Keratinocyte (primary cell): ENCODE measurements at regions not wholly inside any gene's neighbourhood (a gene's known extent, or its start where the extent isn't known, plus 50 kb on each side); places are given as distances from the start of the nearest gene placed in this dataset.

ENCODE experiments used
- DNase-seq: peaks from one replicate; pipeline ENCODE4 v3.0.0-alpha.2; 2011; ENCODE audit warnings: low read depth, missing footprints, low spot score
- FAIRE-seq: peaks from 2 replicates; lab custom pipeline; 2011; peaks lifted over from hg19 to GRCh38; lab: Jason Lieb, UNC
- H2AFZ ChIP-seq: 2 replicates; pipeline ENCODE4 v1.6.0; 2012; ENCODE audit warnings: low read length, control low read depth, inconsistent platforms; ENCODE audit not compliant: control insufficient read depth
- H3K27ac ChIP-seq: 2 replicates; pipeline ENCODE4 v1.5.1; 2011; ENCODE audit warnings: low read length; ENCODE audit not compliant: control insufficient read depth, insufficient read depth
- H3K27me3 ChIP-seq: 3 replicates; pipeline ENCODE4 v1.6.0; 2011; ENCODE audit warnings: low read length; ENCODE audit not compliant: control insufficient read depth, insufficient read depth; ENCODE audit errors: extremely low read depth
- H3K36me3 ChIP-seq, 2 experiments: 2 replicates in 1 of 2; 3 replicates in 1 of 2; pipeline ENCODE4 v1.5.1; 2011; ENCODE audit warnings: low read length in 2 of 2, mild to moderate bottlenecking in 1 of 2; ENCODE audit not compliant: control insufficient read depth in 2 of 2, insufficient read depth in 2 of 2; ENCODE audit errors: extremely low read depth in 1 of 2
- H3K4me1 ChIP-seq: 3 replicates; pipeline ENCODE4 v1.5.1; 2011; ENCODE audit warnings: low read length; ENCODE audit not compliant: control insufficient read depth, insufficient read depth; ENCODE audit errors: extremely low read depth
- H3K4me2 ChIP-seq: 3 replicates; pipeline ENCODE4 v1.6.0; 2011; ENCODE audit warnings: low read depth, low read length; ENCODE audit not compliant: control insufficient read depth, insufficient read depth; ENCODE audit errors: extremely low read depth
- H3K4me3 ChIP-seq, 3 experiments: fragments of 200-600 bp in 1 of 3; sonication (generic) in 1 of 3; 2 replicates in 2 of 3; 3 replicates in 1 of 3; pipeline ENCODE4 v1.5.1; 2011 to 2016; ENCODE audit warnings: low read length in 3 of 3, mild to moderate bottlenecking in 3 of 3, control low read depth in 2 of 3, inconsistent platforms in 1 of 3, low read depth in 1 of 3, mixed read lengths in 1 of 3, mixed run types in 1 of 3, moderate library complexity in 1 of 3; ENCODE audit not compliant: control insufficient read depth in 2 of 3, insufficient read depth in 2 of 3; ENCODE audit errors: extremely low read depth in 1 of 3
- H3K79me2 ChIP-seq: 2 replicates; pipeline ENCODE4 v1.6.0; 2012; ENCODE audit warnings: low read length; ENCODE audit not compliant: control insufficient read depth, insufficient read depth
- H3K9ac ChIP-seq: 3 replicates; pipeline ENCODE4 v1.6.0; 2011; ENCODE audit warnings: low read length; ENCODE audit not compliant: control insufficient read depth, insufficient read depth; ENCODE audit errors: extremely low read depth
- H3K9me1 ChIP-seq: 3 replicates; pipeline ENCODE4 v1.6.0; 2011; ENCODE audit warnings: low read length; ENCODE audit not compliant: control insufficient read depth, insufficient read depth; ENCODE audit errors: extremely low read depth
- H3K9me3 ChIP-seq: 2 replicates; pipeline ENCODE4 v1.5.1; 2012; ENCODE audit warnings: low read depth, low read length; ENCODE audit not compliant: control insufficient read depth
- H4K20me1 ChIP-seq: 3 replicates; pipeline ENCODE4 v1.6.0; 2011; ENCODE audit warnings: low read length; ENCODE audit not compliant: control insufficient read depth, insufficient read depth; ENCODE audit errors: extremely low read depth
- EZH2 ChIP-seq: IDR thresholded peaks from one replicate; pipeline ENCODE4 v1.6.1; 2012; ENCODE audit warnings: inconsistent platforms, mild to moderate bottlenecking, low read length, moderate library complexity
- dilution Hi-C: fragments of 300-500 bp; cut with MboI; formaldehyde crosslinking; loops from one replicate; pipeline ENCODE4 v1.7.0; 2020; ENCODE audit warnings: low sequenced_read_pairs; ENCODE audit not compliant: extremely low pct_ligation_motif_present
- TF ChIP-seq, protein P1 (sequence below), 3 experiments: IDR thresholded peaks in 1 of 3; conservative IDR thresholded peaks in 1 of 3; optimal IDR thresholded peaks in 1 of 3; 2 replicates in 2 of 3; 3 replicates in 1 of 3; pipeline versions ENCODE3 to v1.5.1; 2011; ENCODE audit warnings: low read length in 3 of 3, mild to moderate bottlenecking in 3 of 3, moderate library complexity in 2 of 3, control low read depth in 1 of 3, inconsistent platforms in 1 of 3; ENCODE audit not compliant: insufficient read depth in 2 of 3; ENCODE audit errors: extremely low read depth in 1 of 3

GRCh38 chr21:35288238-35288637 is 239.1 kb upstream of the RUNX1 start:
- Histone ChIP-seq H3K9ac (no peak overlapping the region), H3K27me3 (no peaks in the 10 kb centered on the region), H3K79me2 (no peaks in the 10 kb centered on the region), H3K4me3 (no peak overlapping the region), H3K9me1 (no peaks in the 10 kb centered on the region), H3K4me2 (no peak overlapping the region), H3K36me3 (no peaks in the 10 kb centered on the region), H4K20me1 (no peaks in the 10 kb centered on the region), H3K9me3 (no peaks in the 10 kb centered on the region), H3K27ac (no peak overlapping the region), H2AFZ (no peak overlapping the region), H3K4me1 (peaks cover 2% of the 10 kb centered on the region)
- DNase-seq (no peak), FAIRE-seq (no peak)
- TF ChIP-seq, protein P1, sequence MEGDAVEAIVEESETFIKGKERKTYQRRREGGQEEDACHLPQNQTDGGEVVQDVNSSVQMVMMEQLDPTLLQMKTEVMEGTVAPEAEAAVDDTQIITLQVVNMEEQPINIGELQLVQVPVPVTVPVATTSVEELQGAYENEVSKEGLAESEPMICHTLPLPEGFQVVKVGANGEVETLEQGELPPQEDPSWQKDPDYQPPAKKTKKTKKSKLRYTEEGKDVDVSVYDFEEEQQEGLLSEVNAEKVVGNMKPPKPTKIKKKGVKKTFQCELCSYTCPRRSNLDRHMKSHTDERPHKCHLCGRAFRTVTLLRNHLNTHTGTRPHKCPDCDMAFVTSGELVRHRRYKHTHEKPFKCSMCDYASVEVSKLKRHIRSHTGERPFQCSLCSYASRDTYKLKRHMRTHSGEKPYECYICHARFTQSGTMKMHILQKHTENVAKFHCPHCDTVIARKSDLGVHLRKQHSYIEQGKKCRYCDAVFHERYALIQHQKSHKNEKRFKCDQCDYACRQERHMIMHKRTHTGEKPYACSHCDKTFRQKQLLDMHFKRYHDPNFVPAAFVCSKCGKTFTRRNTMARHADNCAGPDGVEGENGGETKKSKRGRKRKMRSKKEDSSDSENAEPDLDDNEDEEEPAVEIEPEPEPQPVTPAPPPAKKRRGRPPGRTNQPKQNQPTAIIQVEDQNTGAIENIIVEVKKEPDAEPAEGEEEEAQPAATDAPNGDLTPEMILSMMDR (optimal IDR thresholded peaks at IDR 0.05 in 1 of 3, IDR thresholded peaks at IDR 0.05 in 1 of 3, conservative IDR thresholded peaks at IDR 0.05 in 1 of 3; ENCODE audit: extremely low read depth in 1 of 3, insufficient read depth in 2 of 3, low read length in 3 of 3): no peak
- no peak for TF ChIP-seq EZH2
- dilution Hi-C loops: no loop called here

- FAIRE-seq: no peak
- Histone ChIP-seq H2AFZ (no peak overlapping the region), H3K9ac (no peak overlapping the region)
Observed at GRCh38 chr21:35284199-35284598, 235.1 kb upstream of the RUNX1 start.

More at GRCh38 chr21:35284199-35284598, 235.1 kb upstream of the RUNX1 start:
- Histone ChIP-seq H3K36me3 (no peaks in the 10 kb centered on the region), H3K27me3 (no peaks in the 10 kb centered on the region), H3K4me3 (no peak overlapping the region), H3K9me3 (no peaks in the 10 kb centered on the region), H3K4me1 (no peaks in the 10 kb centered on the region), H3K79me2 (no peaks in the 10 kb centered on the region), H3K4me2 (no peak overlapping the region), H4K20me1 (no peaks in the 10 kb centered on the region), H3K27ac (no peak overlapping the region), H3K9me1 (no peaks in the 10 kb centered on the region)
- TF ChIP-seq, protein P1 (optimal IDR thresholded peaks at IDR 0.05 in 1 of 3, IDR thresholded peaks at IDR 0.05 in 1 of 3, conservative IDR thresholded peaks at IDR 0.05 in 1 of 3; ENCODE audit: extremely low read depth in 1 of 3, insufficient read depth in 2 of 3, low read length in 3 of 3): no peak
- TF ChIP-seq EZH2: no peak
- dilution Hi-C loops: no loop called here
- DNase-seq: no peak
